NCI-H146 treated with DMSO at 0.1 percent for 48 hours (cell line): ENCODE measurements at regions not wholly inside any gene's neighbourhood (a gene's known extent, or its start where the extent isn't known, plus 50 kb on each side); places are given as distances from the start of the nearest gene placed in this dataset.

Experiments used
- DNase-seq: peaks from one replicate; lab custom pipeline; 2025; ENCODE audit not compliant: unreplicated experiment; lab: John Stamatoyannopoulos, UW

GRCh38 chr20:2234598-2235191 is 61.1 kb upstream of the TGM3 start:
- peak; percentile 88 for DNase-seq

- DNase-seq = no peak
These were observed 59.5 kb upstream of the TGM3 start for GRCh38 chr20:2236256-2236655.

- no peak for DNase-seq
These were observed 58.7 kb upstream of the TGM3 start for GRCh38 chr20:2237059-2237458.

GRCh38 chr20:2238601-2239000 is 57.2 kb upstream of the TGM3 start:
- no peak for DNase-seq

- DNase-seq = no peak
These were observed 55.0 kb upstream of the TGM3 start for GRCh38 chr20:2240835-2241234.

GRCh38 chr20:2242678-2243077 is 53.1 kb upstream of the TGM3 start:
- DNase-seq = no peak

GRCh38 chr20:2244523-2244922 is 51.3 kb upstream of the TGM3 start:
- no peak for DNase-seq

GRCh38 chr20:2244993-2245392 is 50.8 kb upstream of the TGM3 start:
- no peak for DNase-seq

GRCh38 chr20:2245637-2246036 is 50.2 kb upstream of the TGM3 start:
- no peak for DNase-seq
